ENCODE measurements at regions not wholly inside any gene's neighbourhood (a gene's known extent, or its start where the extent isn't known, plus 50 kb on each side); places are given as distances from the start of the nearest gene placed in this dataset.
"Not testable (repeated sequence)": the region's sequence is repeated elsewhere in the genome, so short reads cannot be mapped to it uniquely, and the experiment has no call there.

GRCh38 chr20:24418731-24419130, 50.7 kb upstream of the SYNDIG1 start:
- Mint-ChIP-seq H3K4me1 (ENCODE audit: low read depth, unreplicated experiment) (no peaks in the 10 kb centered on the region), H3K27ac (ENCODE audit: unreplicated experiment) (no peak overlapping the region), H3K4me3 (ENCODE audit: unreplicated experiment) (no peak overlapping the region), H3K9me3 (ENCODE audit: unreplicated experiment) (peaks cover 14% of the 10 kb centered on the region), H3K36me3 (ENCODE audit: insufficient read depth, unreplicated experiment) (no peaks in the 10 kb centered on the region), H3K27me3 (ENCODE audit: insufficient read depth, unreplicated experiment) (peaks cover 6% of the 10 kb centered on the region)
- Histone ChIP-seq H3K27me3 (replicated peaks; ENCODE audit: control insufficient read depth, insufficient read depth, low read length) (no peaks in the 10 kb centered on the region), H3K4me3 (ENCODE audit: low read depth, low read length) (no peak overlapping the region), H3K4me1 (no peaks in the 10 kb centered on the region), H3K9me3 (0 out of 2 replicates have a peak, but pooled peaks cover 4% of the 10 kb centered on the region), H3K36me3 (ENCODE audit: control insufficient read depth, insufficient read depth, low read length) (no peaks in the 10 kb centered on the region)
- POLR2A ChIA-PET, result no interaction called here
- no peak for DNase-seq
- no TSS peak for BruUV-seq (replicated peaks)
- intact Hi-C loops (cut with micrococcal nuclease; ENCODE audit: unreplicated experiment), result no loop called here
- CTCF ChIA-PET, result no interaction called here
- TF ChIP-seq CTCF (IDR thresholded peaks at IDR 0.05; ENCODE audit: insufficient read depth in 1 of 2, low read depth in 1 of 2, low read length in 1 of 2, severe bottlenecking in 1 of 2, unreplicated experiment in 1 of 2), result no peak

GRCh38 chr20:24417485-24417884, 51.9 kb upstream of the SYNDIG1 start:
- Histone ChIP-seq H3K4me3 (ENCODE audit: low read depth, low read length) (no peak overlapping the region), H3K36me3 (ENCODE audit: control insufficient read depth, insufficient read depth, low read length) (no peaks in the 10 kb centered on the region), H3K27me3 (replicated peaks; ENCODE audit: control insufficient read depth, insufficient read depth, low read length) (no peaks in the 10 kb centered on the region), H3K9me3 (0 out of 2 replicates have a peak, but pooled peaks cover 6% of the 10 kb centered on the region), H3K4me1 (no peaks in the 10 kb centered on the region)
- no peak for TF ChIP-seq CTCF (IDR thresholded peaks at IDR 0.05; ENCODE audit: insufficient read depth in 1 of 2, low read depth in 1 of 2, low read length in 1 of 2, severe bottlenecking in 1 of 2, unreplicated experiment in 1 of 2)
- intact Hi-C loops (cut with micrococcal nuclease; ENCODE audit: unreplicated experiment), result no loop called here
- no peaks in the 10 kb centered on the region for H3K4me1 Mint-ChIP-seq (ENCODE audit: low read depth, unreplicated experiment)
- DNase-seq, result no peak
- no peak overlapping the region for H3K4me3 Mint-ChIP-seq (ENCODE audit: unreplicated experiment)
- H3K9me3 Mint-ChIP-seq (ENCODE audit: unreplicated experiment), result peaks cover 14% of the 10 kb centered on the region
- peaks cover 4% of the 10 kb centered on the region for H3K27me3 Mint-ChIP-seq (ENCODE audit: insufficient read depth, unreplicated experiment)
- no peak overlapping the region for H3K27ac Mint-ChIP-seq (ENCODE audit: unreplicated experiment)
- BruUV-seq (replicated peaks), result no TSS peak
- ChIA-PET CTCF (no interaction called here), POLR2A (no interaction called here)
- H3K36me3 Mint-ChIP-seq (ENCODE audit: insufficient read depth, unreplicated experiment), result no peaks in the 10 kb centered on the region

GRCh38 chr20:24415444-24415843, 54.0 kb upstream of the SYNDIG1 start:
- H3K36me3 ChIP-seq (ENCODE audit: control insufficient read depth, insufficient read depth, low read length); H3K4me1 Mint-ChIP-seq (ENCODE audit: low read depth, unreplicated experiment); H3K27me3 ChIP-seq (replicated peaks; ENCODE audit: control insufficient read depth, insufficient read depth, low read length); DNase-seq; CTCF ChIA-PET; H3K4me3 Mint-ChIP-seq (ENCODE audit: unreplicated experiment); H3K27ac Mint-ChIP-seq (ENCODE audit: unreplicated experiment); H3K4me3 ChIP-seq (ENCODE audit: low read depth, low read length); BruUV-seq (replicated peaks); H3K27me3 Mint-ChIP-seq (ENCODE audit: insufficient read depth, unreplicated experiment); H3K4me1 ChIP-seq; intact Hi-C loops (cut with micrococcal nuclease; ENCODE audit: unreplicated experiment); POLR2A ChIA-PET; H3K36me3 Mint-ChIP-seq (ENCODE audit: insufficient read depth, unreplicated experiment); H3K9me3 ChIP-seq: not testable (repeated sequence)
- H3K9me3 Mint-ChIP-seq (ENCODE audit: unreplicated experiment), result peaks cover 14% of the 10 kb centered on the region

GRCh38 chr20:24411834-24412216, 57.6 kb upstream of the SYNDIG1 start:
- H3K27me3 Mint-ChIP-seq (ENCODE audit: insufficient read depth, unreplicated experiment), result no peaks in the 10 kb centered on the region
- CTCF ChIA-PET, result no interaction called here
- POLR2A ChIA-PET, result no interaction called here
- no peaks in the 10 kb centered on the region for H3K4me1 Mint-ChIP-seq (ENCODE audit: low read depth, unreplicated experiment)
- Histone ChIP-seq H3K27me3 (replicated peaks; ENCODE audit: control insufficient read depth, insufficient read depth, low read length) (no peaks in the 10 kb centered on the region), H3K4me1 (no peaks in the 10 kb centered on the region), H3K36me3 (ENCODE audit: control insufficient read depth, insufficient read depth, low read length) (no peaks in the 10 kb centered on the region), H3K9me3 (0 out of 2 replicates have a peak, but pooled peaks cover 6% of the 10 kb centered on the region), H3K4me3 (ENCODE audit: low read depth, low read length) (no peak overlapping the region)
- intact Hi-C loops (cut with micrococcal nuclease; ENCODE audit: unreplicated experiment), result no loop called here
- BruUV-seq (replicated peaks), result no TSS peak
- no peak for DNase-seq
- no peak overlapping the region for H3K4me3 Mint-ChIP-seq (ENCODE audit: unreplicated experiment)
- no peak overlapping the region for H3K27ac Mint-ChIP-seq (ENCODE audit: unreplicated experiment)
- TF ChIP-seq CTCF (IDR thresholded peaks at IDR 0.05; ENCODE audit: insufficient read depth in 1 of 2, low read depth in 1 of 2, low read length in 1 of 2, severe bottlenecking in 1 of 2, unreplicated experiment in 1 of 2), result no peak
- H3K9me3 Mint-ChIP-seq (ENCODE audit: unreplicated experiment), result peaks cover 14% of the 10 kb centered on the region
- no peaks in the 10 kb centered on the region for H3K36me3 Mint-ChIP-seq (ENCODE audit: insufficient read depth, unreplicated experiment)

All from Caco-2 (cell line).